ENCODE measurements at regions not wholly inside any gene's neighbourhood (a gene's known extent, or its start where the extent isn't known, plus 50 kb on each side); places are given as distances from the start of the nearest gene placed in this dataset.

DNA sequence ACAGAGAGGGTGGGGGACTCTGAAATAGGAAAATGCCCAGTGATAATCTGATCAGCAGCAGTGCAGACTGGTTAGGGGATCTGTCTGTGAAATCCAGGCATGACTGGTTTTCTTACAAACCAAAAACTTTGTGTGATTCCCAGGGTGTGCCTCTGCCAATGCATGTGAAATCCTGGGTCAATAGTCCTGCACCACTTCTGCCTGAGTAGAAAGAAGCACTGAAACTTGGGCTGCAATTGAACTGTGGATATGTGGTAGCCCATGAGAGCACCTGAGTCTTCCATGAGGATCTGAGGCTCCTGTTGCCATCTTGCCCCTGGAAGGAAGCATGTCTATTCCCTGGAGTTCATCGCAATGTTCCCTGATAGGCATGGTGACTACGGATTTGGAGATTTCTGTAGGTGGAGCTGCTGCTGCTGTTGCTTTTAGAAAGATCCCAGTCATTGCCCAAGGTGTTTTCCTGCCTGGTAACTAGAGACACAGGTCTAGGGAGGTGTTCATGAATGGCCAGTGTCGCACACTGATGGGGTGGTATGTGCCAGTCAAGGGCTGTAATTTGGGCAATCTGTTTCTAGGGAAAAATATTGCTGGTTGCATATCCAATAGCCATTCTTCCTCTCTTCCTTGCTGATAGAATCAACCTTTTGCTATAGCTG is 146.7 kb downstream of the CARTPT start:
- no peak for DNase-seq

DNA sequence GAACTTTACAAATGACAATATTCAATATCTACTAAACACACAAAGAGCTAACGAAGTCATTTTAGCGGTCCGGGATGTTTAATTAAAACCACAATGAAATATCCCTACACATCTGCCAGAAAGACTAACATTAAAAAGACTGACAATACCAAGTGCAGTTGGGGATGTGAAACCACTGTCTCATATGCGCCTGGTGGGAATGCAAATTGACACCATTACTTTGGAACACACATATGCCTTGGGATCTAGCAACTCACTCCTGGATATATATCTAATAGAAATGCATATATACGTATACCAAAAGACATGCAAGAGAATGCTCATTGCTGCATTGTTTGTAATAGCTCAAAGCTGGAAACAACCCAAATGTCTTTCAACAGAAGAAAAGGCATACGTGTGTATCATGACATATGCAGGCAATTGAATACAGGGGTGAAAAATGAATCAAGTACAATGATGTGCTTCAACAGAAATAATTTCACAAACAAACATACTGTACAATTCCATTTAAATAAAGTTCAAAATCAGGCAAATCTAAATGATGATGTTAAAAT is 153.3 kb downstream of the CARTPT start:
- no peak for DNase-seq

GRCh38 chr5:71873191-71873591 is 154.1 kb downstream of the CARTPT start:
- peak in 2 of 14 donors; percentile 25 to 93 for DNase-seq

DNA sequence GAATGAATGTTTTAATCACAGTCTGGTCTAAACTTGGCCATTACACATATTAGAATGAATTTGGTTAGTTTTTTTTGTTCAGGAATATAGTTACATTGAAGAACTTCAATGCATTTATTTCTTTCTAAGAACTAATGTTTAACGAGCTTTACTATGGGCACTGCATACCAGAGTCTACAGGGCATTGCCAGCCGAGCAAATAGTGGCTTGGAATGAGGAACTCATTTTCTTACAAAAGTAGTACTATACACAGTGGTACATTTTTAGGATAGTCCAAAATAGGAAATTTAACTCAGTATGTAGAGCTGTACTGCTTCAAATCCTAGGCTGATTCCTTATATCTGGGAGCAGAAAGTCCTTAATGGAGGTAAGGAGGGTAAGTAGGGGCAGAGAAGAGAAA is 155.4 kb downstream of the CARTPT start:
- DNase-seq = no peak

DNA sequence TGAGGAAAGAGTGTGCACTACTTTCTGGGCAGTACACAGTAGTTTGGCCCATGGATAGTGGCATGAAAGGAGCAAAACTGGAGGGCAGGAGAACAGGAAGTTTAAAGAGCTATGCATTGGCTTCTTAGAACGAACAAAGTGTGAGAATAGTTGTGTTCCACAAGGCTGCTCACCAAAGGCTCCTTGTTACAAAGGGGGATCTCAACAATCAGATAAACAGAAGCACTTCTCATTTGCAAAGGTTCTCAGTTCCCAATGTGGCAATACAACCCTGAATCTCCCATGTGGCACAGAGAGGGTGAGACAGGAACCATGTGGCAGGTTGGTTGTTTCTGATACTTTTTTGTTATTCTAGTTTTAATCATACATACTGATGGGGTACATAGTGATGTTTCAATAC is 158.4 kb downstream of the CARTPT start:
- DNase-seq = no peak

DNA sequence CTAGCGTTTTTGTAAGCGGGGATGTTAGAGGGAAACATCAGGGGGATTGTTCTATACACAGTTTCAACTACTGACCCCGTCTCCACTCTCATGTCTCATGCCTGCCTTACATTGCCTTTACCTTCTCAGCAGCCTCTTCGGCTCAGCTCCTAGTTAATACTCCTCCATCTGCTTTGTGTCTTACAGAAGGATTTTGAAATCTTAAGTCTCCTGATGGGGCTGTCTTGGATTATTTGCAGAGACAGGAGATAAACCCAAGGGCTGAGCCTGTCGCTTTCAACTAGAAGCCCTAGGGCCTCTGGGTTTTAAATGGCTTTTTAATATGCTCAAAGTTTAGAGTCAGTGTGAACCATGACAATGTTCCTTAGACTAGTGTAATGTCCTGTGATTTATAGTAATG is 161.5 kb downstream of the CARTPT start:
- no peak for DNase-seq

DNA sequence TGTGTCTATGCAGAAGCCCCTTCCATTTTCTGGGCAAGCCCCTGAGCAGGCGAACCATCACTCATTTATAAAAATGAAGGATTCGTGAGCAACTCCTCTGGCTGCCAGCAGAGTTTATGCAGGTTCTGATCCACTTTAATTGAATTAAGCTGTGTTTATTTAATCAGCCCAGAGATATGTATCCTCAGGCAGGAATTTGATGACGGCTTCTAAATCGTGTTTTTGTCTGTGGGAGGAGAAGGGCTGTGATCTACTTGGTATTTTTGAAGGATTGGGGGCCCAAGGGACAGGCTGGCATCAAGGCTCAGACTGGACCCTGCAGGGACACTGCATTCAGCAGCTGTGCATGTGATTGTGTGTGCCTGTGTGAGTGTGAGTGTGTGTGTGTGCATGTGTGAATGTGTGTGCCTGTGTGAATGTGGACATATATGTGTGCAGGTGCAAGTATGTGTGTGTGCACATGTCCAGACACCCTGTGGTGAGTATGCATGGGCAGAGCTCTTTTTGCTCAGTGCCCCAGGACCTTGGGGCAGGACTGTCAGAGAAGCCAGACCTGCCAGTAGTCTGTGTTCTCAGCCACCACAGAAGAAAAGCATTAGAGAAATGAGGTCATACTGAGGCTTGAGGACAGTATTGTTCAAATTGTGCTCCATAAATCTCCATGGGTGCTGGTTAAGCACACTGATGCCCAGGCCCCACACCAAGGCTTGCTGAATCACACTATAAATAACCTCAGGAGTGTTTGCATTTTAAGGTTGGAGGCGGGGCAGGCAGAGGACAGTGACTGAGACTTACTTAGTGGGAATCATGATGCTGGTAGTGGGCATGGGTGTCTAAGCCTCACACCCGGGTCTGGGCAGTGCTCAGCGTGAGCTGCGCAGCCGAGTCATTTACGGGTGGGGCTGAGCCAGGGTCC is 164.0 kb downstream of the CARTPT start:
- DNase-seq = no peak

DNA sequence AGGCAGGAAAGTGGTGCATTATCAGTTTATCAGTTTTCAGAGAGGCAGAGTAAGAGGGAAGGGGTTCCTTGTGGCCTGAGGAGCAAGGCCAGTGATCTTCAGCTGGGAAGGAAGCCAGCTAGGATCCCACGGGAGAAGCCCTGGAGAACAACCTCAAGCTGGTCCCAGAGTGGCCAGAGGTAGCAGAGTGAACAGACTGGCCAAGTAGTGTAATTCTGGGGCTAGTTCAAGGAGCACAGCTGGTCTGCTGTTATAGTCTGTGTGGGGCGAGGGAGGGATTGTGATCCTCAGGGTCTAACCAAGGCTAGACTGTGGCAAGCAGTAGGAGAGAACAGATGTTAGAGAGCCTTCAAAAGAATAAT is 164.6 kb downstream of the CARTPT start:
- DNase-seq = no peak

DNA sequence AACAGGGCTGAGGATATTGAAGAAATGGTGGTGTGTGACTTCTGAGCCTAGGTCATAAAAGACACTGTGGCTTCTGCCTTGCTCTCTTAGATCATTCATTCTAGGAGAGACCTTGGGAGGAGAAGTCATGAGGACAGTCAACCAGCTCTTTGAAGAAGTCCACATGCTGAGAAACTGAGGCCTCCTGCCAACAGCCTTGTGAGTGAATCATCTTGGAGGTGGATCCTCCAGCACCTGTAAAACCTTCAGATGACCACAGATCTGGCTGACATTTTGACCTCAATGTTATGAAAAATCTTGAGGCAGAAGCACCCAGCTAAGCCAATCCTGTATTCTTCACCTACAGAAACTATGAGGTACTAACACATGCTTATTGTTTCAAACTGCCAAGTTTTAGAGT is 165.9 kb downstream of the CARTPT start:
- no peak for DNase-seq

- DNase-seq = no peak
These were observed 167.3 kb downstream of the CARTPT start for GRCh38 chr5:71886406-71886805.

- DNase-seq = no peak
These were observed 168.6 kb downstream of the CARTPT start for GRCh38 chr5:71887680-71888079.

DNA sequence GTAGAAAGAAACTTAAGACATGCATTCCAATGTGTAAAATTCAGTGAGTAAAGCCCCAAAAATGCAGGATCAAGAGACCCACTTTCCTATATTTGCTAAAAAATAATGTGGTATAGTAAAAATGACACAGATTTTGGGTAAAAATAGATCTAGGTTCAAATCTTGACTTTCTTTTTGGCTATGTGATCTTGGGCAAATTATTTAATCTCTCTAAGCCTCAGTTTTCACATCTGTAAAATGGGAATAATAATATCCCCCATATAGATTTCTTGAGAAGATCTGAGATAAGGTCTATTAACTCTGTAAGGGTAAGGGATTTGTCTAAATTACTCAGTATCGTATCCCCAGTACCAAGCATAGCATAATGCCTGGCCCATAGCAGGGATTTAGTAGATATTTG is 172.3 kb downstream of the CARTPT start:
- no peak for DNase-seq

GRCh38 chr5:71891856-71892255 is 172.8 kb downstream of the CARTPT start:
- no peak for DNase-seq

DNA sequence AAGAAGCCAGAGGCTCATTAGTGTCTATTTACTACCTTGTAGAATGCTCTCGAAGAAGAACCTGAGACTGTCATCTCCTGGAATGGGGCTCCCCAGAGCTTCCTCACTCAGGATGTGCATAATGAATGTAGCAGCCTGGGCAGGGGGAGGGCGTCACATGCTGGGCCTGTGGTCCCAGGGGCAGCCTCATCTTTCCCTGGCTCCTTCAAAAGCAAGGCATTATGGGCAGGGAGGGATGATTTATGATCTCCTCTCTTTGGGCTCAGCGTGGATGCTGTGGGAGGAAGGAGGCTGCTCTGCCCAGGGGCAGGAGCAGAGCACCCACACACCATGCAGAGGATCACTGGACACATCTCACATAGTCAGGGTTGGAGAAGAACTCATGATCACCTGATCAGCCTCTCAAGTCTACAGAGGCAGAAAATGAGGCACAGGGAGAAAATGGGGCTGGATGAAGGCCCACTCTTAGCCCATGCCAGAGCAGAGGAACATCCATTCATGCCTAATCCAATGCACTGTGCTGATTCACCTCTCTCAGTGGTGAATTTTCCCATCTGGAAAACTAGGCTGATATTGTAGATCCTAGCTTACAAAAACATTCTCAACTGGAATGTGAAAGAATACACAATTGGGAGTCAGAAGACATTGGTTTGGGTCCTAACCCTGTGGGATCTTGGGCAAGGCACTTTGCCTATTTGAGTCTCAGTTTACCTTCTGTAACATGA is 173.7 kb downstream of the CARTPT start:
- DNase-seq = no peak

DNA sequence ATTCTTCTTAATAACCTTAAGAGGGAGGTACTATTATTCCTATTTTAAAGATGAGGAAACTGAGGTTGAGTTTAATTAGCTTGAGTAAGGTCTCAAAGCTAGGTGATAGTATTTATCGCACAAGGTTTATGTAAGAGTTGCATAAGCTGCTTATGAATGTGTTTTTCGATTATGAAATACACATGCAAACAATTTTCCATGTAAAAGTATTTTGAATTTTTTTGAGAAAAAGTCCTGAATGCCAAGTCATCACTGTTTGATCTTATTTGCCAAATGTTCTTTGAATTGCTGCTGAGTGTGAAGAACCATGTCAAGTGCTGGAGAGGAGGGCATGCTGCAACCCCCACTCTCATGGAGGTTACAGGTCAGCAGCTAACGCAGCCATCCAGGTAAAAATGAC is 174.4 kb downstream of the CARTPT start:
- DNase-seq = no peak

- DNase-seq = no peak
These were observed 175.0 kb downstream of the CARTPT start for GRCh38 chr5:71894091-71894490.

DNA sequence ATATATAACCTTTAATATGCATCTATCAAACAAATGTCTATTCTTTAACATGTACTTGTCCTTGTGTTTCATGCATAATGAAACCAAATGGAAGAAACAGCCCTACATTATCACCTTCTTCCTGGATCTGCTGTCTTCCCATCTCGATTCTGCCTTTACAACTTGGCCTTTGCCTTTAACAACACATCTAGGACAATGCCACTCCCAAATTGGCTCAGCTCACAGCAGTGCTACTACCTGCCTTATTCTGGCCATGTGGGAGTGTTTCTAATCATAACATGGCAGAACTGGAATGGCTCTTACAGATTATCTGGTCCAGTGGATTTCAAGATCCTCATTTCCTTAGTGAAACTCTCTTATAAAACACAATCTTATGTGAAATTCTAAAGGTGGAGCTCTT is 176.5 kb downstream of the CARTPT start:
- no peak for DNase-seq

DNA sequence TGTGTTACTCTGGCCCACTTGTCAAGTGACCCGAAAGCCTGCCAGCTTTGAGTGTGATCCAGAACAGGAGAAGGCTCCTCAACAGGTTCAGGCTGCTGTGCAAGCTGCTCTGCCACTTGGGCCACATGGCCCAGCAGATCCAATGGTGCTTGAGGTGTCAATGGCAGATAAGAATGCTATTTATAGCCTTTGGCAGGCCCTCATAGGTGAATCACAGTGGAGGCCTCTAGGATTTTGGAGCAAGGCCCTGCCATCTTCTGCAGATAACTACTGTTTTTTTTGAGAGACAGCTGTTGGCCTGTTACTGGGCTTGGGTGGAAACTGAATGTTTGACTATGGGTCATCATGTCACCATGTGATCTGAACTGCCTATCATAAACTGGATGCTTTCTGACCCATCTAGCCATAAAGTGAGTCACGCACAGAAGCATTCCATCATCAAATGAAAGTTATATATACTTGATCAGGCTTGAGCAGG is 180.8 kb downstream of the CARTPT start:
- DNase-seq = no peak

DNA sequence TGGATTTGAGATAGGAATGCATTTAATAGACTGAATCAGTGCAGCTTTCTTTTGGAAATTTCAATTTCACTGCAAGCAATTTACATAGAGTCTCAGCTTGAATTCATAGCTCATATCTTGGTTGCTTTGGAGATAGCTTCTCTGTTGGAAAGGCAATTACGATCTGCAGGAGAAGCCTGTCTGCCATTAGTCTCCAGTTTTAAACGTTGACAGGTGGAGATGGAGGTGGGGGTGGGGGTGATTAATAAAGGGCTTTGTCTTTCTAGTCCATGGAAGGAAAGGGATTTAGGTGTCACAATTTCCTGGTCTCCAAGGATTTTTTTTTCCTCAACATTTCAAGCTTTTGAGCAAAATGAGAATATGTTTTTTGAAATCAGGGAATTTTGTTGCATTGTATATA is 184.7 kb downstream of the CARTPT start:
- DNase-seq = no peak

- DNase-seq = no peak
These were observed 185.8 kb downstream of the CARTPT start for GRCh38 chr5:71904852-71905251.

DNA sequence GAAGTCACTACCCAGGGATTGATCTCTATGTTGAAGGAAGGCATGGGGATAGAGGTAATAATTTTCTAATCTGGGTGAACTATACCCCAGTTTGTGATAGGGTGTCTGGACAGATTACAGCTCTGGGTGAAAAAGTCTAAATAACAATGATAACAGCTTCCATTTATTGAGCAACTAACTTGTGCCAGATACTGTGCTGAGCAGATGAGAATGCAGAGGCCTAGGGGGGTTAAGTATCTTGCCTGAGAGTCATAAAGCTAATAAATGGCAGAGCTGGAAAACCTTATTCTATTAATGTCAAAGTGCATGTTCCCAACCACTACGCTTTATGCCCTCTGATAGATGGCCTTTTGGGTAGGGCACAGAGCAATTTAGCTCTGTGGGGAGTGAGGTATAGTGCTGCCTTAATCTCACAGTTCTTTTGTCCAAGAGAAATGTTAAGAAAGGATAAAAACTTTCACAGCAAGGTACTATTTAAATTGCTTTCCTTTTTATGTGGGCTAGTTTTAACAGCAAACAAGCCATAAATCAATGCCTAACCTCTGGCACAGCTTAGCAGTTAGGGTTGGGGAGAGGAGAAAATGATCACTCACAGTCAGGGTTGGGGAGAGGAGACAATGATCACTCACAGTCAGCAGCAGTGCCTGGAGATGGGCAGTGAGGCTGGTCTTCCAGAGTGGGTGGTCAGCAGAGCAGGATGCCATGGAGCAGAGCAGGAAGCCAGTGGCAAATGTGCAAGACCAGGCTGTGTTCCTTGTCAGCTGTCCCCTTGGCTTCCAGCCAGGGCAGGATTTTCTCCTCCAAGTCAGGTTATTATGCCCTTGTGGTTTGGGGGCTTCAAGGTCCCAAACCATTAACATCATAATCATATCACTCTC is 187.0 kb downstream of the CARTPT start:
- DNase-seq = peak in 1 of 14 donors; percentile 16

- DNase-seq = no peak
These were observed 188.0 kb downstream of the CARTPT start for GRCh38 chr5:71907001-71907588.
